ENCODE measurements at regions not wholly inside any gene's neighbourhood (a gene's known extent, or its start where the extent isn't known, plus 50 kb on each side); places are given as distances from the start of the nearest gene placed in this dataset.

DNA sequence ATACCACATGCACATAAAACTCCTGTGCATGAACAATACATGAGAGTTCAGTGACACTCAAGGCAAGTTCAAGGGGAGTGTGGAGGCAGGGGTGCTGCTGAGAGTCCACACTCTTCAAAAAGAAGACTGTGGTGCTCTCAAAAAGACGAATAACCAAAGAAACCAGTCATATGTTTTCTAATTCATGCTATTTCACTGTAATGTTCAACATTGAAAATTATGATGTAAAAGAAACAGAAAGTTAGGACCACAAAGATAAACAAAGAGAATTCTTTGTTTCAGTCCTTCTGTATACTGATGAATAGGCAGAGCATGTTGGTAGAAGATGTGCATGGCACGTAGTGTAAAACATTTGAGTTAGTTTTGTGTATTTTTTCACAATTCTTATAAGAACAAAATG lies 864.2 kb upstream of the LRATD1 start:
- no peak for DNase-seq (ENCODE audit: extremely low spot score)
- ChIA-PET POLR2A (no interaction called here), CTCF (no interaction called here)
- TF ChIP-seq ZNF384 (IDR thresholded peaks at IDR 0.05) = no peak
- no peak for TF ChIP-seq FOXA1 (IDR thresholded peaks at IDR 0.05)
- no peak for TF ChIP-seq TARDBP (IDR thresholded peaks at IDR 0.05)
- no peak for TF ChIP-seq HDGF (IDR thresholded peaks at IDR 0.05; ENCODE audit: borderline replicate concordance)
- TF ChIP-seq, protein P1, sequence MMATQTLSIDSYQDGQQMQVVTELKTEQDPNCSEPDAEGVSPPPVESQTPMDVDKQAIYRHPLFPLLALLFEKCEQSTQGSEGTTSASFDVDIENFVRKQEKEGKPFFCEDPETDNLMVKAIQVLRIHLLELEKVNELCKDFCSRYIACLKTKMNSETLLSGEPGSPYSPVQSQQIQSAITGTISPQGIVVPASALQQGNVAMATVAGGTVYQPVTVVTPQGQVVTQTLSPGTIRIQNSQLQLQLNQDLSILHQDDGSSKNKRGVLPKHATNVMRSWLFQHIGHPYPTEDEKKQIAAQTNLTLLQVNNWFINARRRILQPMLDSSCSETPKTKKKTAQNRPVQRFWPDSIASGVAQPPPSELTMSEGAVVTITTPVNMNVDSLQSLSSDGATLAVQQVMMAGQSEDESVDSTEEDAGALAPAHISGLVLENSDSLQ (IDR thresholded peaks at IDR 0.05) = no peak
- TF ChIP-seq CTBP1 (IDR thresholded peaks at IDR 0.05; ENCODE audit: borderline replicate concordance) = no peak
- TF ChIP-seq LEF1 (IDR thresholded peaks at IDR 0.05; ENCODE audit: borderline replicate concordance) = no peak
- TF ChIP-seq ARNT (IDR thresholded peaks at IDR 0.05) = no peak
- no peak for TF ChIP-seq FOXK2 (IDR thresholded peaks at IDR 0.05)
- no peak for TF ChIP-seq SP1 (IDR thresholded peaks at IDR 0.05)
- no peak for TF ChIP-seq NFRKB (IDR thresholded peaks at IDR 0.05)
- TF ChIP-seq BHLHE40 (IDR thresholded peaks at IDR 0.05; ENCODE audit: borderline replicate concordance) = no peak
- TF ChIP-seq L3MBTL2 (conservative IDR thresholded peaks at IDR 0.05) = no peak
- TF ChIP-seq FOXM1 (IDR thresholded peaks at IDR 0.05; ENCODE audit: borderline replicate concordance) = no peak
- no peak for TF ChIP-seq SUZ12 (IDR thresholded peaks at IDR 0.05)
- TF ChIP-seq ELF4 (IDR thresholded peaks at IDR 0.05) = no peak

DNA sequence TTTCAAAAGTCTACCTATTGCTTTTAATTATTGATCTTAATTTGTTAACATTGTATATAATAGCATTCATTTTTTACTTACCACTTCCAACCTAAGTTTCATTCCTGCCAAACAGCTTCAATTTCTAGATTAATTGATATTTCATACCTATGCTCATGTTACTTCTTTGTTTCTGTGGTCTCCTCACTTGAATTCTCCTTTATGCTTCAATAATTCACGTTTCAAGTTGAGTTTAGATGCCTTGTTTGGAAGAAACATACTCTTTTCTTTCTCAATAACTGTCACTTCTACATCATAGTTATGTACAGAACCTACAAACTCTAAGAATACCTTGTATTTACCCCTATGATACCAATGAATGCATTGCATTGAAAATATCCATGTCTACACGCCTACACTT lies 862.2 kb upstream of the LRATD1 start:
- ChIA-PET CTCF (no interaction called here), POLR2A (no interaction called here)
- TF ChIP-seq, protein P1 (IDR thresholded peaks at IDR 0.05) = no peak
- no peak for TF ChIP-seq HDGF (IDR thresholded peaks at IDR 0.05; ENCODE audit: borderline replicate concordance)
- TF ChIP-seq ARNT (IDR thresholded peaks at IDR 0.05) = no peak
- TF ChIP-seq FOXM1 (IDR thresholded peaks at IDR 0.05; ENCODE audit: borderline replicate concordance) = no peak
- no peak for TF ChIP-seq FOXA1 (IDR thresholded peaks at IDR 0.05)
- no peak for TF ChIP-seq ZNF384 (IDR thresholded peaks at IDR 0.05)
- TF ChIP-seq ELF4 (IDR thresholded peaks at IDR 0.05) = no peak
- TF ChIP-seq LEF1 (IDR thresholded peaks at IDR 0.05; ENCODE audit: borderline replicate concordance) = no peak
- TF ChIP-seq SP1 (IDR thresholded peaks at IDR 0.05) = no peak
- no peak for TF ChIP-seq FOXK2 (IDR thresholded peaks at IDR 0.05)
- TF ChIP-seq L3MBTL2 (conservative IDR thresholded peaks at IDR 0.05) = no peak
- no peak for TF ChIP-seq BHLHE40 (IDR thresholded peaks at IDR 0.05; ENCODE audit: borderline replicate concordance)
- TF ChIP-seq CTBP1 (IDR thresholded peaks at IDR 0.05; ENCODE audit: borderline replicate concordance) = no peak
- no peak for TF ChIP-seq SUZ12 (IDR thresholded peaks at IDR 0.05)
- no peak for TF ChIP-seq NFRKB (IDR thresholded peaks at IDR 0.05)
- DNase-seq (ENCODE audit: extremely low spot score) = no peak

DNA sequence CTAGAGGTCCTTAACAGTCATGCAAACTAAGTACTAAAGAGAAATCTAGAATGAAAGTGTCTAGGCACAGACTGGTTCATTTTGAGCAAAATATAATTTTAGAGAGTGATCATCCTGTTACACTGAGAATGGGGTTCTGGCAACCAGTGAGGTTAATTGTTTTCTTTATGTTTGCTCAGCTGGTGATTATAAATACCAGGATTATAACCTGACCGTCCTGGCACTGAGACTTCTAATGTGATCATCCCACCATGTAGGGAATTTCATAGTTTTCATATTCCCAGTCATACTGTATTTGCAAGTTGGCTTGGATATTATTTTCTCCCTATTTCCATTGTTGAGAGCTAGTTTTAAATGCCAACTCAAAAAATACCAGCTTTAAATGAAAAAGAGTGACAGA lies 852.5 kb upstream of the LRATD1 start:
- no peak for DNase-seq (ENCODE audit: extremely low spot score)
- no peak for TF ChIP-seq L3MBTL2 (conservative IDR thresholded peaks at IDR 0.05)
- no peak for TF ChIP-seq TARDBP (IDR thresholded peaks at IDR 0.05)
- TF ChIP-seq LEF1 (IDR thresholded peaks at IDR 0.05; ENCODE audit: borderline replicate concordance) = no peak
- no peak for TF ChIP-seq ZNF384 (IDR thresholded peaks at IDR 0.05)
- no peak for TF ChIP-seq FOXA1 (IDR thresholded peaks at IDR 0.05)
- TF ChIP-seq ARNT (IDR thresholded peaks at IDR 0.05) = no peak
- TF ChIP-seq ELF4 (IDR thresholded peaks at IDR 0.05) = no peak
- TF ChIP-seq SP1 (IDR thresholded peaks at IDR 0.05) = no peak
- TF ChIP-seq BHLHE40 (IDR thresholded peaks at IDR 0.05; ENCODE audit: borderline replicate concordance) = no peak
- no peak for TF ChIP-seq SUZ12 (IDR thresholded peaks at IDR 0.05)
- TF ChIP-seq FOXK2 (IDR thresholded peaks at IDR 0.05) = no peak
- ChIA-PET CTCF (no interaction called here), POLR2A (no interaction called here)

DNA sequence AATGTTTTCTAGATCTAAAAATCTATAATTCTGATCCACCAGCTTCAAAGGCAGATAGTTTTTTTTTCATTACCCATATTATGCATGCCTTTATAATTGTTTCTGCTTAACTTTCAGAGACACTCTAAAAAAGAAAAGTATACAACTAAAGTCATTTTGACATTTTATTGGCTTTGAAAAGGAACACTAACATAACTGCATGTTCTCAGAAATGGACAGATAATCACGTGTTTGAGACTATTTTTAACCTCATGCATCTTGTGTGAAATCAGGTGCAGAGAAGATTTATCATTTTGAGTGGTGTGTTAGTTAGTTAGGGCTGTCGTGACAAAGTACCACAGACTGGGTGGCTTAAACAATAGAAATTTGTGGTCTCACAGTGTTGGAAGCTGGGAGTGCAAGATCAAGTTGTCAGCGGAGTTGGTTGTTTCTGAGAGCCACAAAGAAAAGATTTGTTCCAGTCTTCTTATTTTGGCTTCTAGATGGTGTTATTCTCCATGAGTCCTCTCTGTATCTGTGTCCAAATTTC lies 841.4 kb upstream of the LRATD1 start:
- POLR2A ChIA-PET = no interaction called here
- CTCF ChIA-PET = no interaction called here
- no peak for DNase-seq (ENCODE audit: extremely low spot score)
- TF ChIP-seq SUZ12 (IDR thresholded peaks at IDR 0.05) = no peak
- TF ChIP-seq FOXA1 (IDR thresholded peaks at IDR 0.05) = no peak
- no peak for TF ChIP-seq ELF4 (IDR thresholded peaks at IDR 0.05)
- no peak for TF ChIP-seq FOXK2 (IDR thresholded peaks at IDR 0.05)

DNA sequence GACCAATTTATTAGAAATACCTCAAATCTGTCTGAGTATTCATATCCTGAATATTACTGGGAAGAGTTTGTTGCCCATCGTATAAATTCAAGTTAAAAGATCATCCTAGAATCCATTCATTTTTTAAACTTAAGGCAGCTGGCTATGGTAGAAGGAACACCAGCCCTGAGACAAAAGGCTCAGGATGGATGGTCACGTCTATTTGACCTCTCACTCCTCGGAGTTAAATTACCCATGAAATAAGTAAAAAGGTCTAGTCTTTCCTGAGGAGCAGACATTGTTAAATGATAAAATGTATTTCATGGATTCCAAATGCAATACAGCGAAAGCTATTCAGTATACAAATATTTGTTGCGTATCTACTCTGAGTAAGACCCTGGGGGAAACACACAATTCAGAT lies 826.0 kb upstream of the LRATD1 start:
- ChIA-PET CTCF (no interaction called here), POLR2A (no interaction called here)
- TF ChIP-seq HDGF (IDR thresholded peaks at IDR 0.05; ENCODE audit: borderline replicate concordance) = no peak
- no peak for TF ChIP-seq ARNT (IDR thresholded peaks at IDR 0.05)
- DNase-seq (ENCODE audit: extremely low spot score) = no peak

DNA sequence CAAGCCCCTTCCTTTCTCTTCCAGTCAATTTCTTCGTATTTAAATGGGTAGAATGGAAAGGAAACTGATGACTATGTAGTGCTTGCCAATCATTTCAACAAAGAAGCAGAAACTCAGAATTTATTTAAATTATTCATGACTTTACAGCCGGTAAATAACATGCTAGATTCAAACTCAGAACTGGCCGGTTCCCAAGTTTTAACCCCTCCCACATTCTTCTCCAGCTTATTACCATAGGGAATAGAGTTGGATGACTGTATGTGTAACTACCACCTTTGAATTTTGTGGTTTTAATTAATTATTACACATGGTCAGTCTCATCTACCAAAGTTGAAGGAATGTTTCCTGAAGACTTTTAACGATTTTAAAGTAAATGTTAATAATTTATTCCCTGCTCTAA lies 819.3 kb upstream of the LRATD1 start:
- no peak for DNase-seq (ENCODE audit: extremely low spot score)
- ChIA-PET POLR2A (no interaction called here), CTCF (no interaction called here)
- TF ChIP-seq LEF1 (IDR thresholded peaks at IDR 0.05; ENCODE audit: borderline replicate concordance) (no peak), FOXA1 (IDR thresholded peaks at IDR 0.05) (no peak), BHLHE40 (IDR thresholded peaks at IDR 0.05; ENCODE audit: borderline replicate concordance) (no peak), HDGF (IDR thresholded peaks at IDR 0.05; ENCODE audit: borderline replicate concordance) (no peak), TARDBP (IDR thresholded peaks at IDR 0.05) (no peak)

DNA sequence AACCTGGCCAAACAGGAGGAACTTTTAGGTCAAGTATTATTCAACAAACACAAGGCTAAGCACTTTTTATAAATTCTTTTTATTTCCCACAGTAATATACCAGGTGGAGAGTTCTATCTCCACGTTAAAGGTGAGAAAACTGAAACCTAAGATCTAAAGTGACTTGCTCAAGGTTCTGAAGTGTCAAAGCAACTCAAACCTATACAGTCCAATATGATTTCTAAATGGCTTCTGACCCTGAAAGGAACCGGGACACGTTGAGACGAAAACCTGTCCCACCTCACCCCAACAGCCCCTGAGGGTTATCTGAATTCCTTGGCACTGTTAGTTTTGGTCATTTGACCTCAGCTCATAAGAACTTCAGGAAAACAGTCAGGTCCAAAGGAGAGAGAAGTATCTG lies 814.5 kb upstream of the LRATD1 start:
- no peak for TF ChIP-seq NFRKB (IDR thresholded peaks at IDR 0.05)
- no peak for TF ChIP-seq SP1 (IDR thresholded peaks at IDR 0.05)
- TF ChIP-seq, protein P1 (IDR thresholded peaks at IDR 0.05) = no peak
- no peak for TF ChIP-seq FOXA1 (IDR thresholded peaks at IDR 0.05)
- TF ChIP-seq L3MBTL2 (conservative IDR thresholded peaks at IDR 0.05) = no peak
- no peak for TF ChIP-seq HDGF (IDR thresholded peaks at IDR 0.05; ENCODE audit: borderline replicate concordance)
- no peak for TF ChIP-seq FOXK2 (IDR thresholded peaks at IDR 0.05)
- TF ChIP-seq SUZ12 (IDR thresholded peaks at IDR 0.05) = no peak
- POLR2A ChIA-PET = no interaction called here
- no peak for DNase-seq (ENCODE audit: extremely low spot score)
- CTCF ChIA-PET = no interaction called here

Measured in HEK293T (cell line).